ENCODE measurements at regions not wholly inside any gene's neighbourhood (a gene's known extent, or its start where the extent isn't known, plus 50 kb on each side); places are given as distances from the start of the nearest gene placed in this dataset.

DNA sequence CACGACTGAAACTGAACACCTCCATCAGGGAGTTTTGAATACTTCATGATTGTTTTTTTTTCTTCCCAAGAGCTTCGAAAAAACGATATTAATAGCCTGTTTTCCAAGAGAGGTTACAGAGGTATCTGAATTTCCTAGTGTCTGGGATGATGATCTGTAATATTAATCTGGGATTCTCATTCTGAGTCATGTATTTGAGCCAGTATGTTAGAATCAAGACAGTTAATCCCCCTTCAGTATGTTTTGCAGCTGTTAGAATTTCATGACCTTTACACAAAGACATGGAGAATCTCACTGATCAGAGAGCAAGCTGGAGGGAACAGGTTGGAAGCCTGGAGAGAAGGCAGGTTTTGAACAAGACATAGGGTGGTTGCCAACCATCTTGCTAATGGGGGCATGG lies 234.5 kb upstream of the GAP43 start:
- TF ChIP-seq, protein P1, sequence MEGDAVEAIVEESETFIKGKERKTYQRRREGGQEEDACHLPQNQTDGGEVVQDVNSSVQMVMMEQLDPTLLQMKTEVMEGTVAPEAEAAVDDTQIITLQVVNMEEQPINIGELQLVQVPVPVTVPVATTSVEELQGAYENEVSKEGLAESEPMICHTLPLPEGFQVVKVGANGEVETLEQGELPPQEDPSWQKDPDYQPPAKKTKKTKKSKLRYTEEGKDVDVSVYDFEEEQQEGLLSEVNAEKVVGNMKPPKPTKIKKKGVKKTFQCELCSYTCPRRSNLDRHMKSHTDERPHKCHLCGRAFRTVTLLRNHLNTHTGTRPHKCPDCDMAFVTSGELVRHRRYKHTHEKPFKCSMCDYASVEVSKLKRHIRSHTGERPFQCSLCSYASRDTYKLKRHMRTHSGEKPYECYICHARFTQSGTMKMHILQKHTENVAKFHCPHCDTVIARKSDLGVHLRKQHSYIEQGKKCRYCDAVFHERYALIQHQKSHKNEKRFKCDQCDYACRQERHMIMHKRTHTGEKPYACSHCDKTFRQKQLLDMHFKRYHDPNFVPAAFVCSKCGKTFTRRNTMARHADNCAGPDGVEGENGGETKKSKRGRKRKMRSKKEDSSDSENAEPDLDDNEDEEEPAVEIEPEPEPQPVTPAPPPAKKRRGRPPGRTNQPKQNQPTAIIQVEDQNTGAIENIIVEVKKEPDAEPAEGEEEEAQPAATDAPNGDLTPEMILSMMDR (IDR thresholded peaks at IDR 0.05): no peak
- TF ChIP-seq EP300 (IDR thresholded peaks at IDR 0.05; ENCODE audit: low read depth): no peak
- no peak for TF ChIP-seq POLR2A (IDR thresholded peaks at IDR 0.05)
- TF ChIP-seq POLR2AphosphoS5 (IDR thresholded peaks at IDR 0.05): no peak
